ENCODE measurements at regions not wholly inside any gene's neighbourhood (a gene's known extent, or its start where the extent isn't known, plus 50 kb on each side); places are given as distances from the start of the nearest gene placed in this dataset.

- no peaks in the 10 kb centered on the region for H3K9me3 ChIP-seq
- ATAC-seq (no peak), DNase-seq (no peak)
- intact Hi-C loops (cut with DNase I), result no loop called here
- TF ChIP-seq POLR2A (IDR thresholded peaks at IDR 0.05), result no peak
- TF ChIP-seq CTCF (IDR thresholded peaks at IDR 0.05), result no peak
- H3K27ac ChIP-seq, result no peak overlapping the region
- 74% methylated on average over 4 of the region's 4 CpGs for WGBS (ENCODE audit: insufficient coverage, low coverage, low lambda C conversion rate, missing lambda C conversion rate)
- H3K4me3 ChIP-seq, result no peak overlapping the region
- H3K36me3 ChIP-seq, result no peaks in the 10 kb centered on the region
- no peaks in the 10 kb centered on the region for H3K4me1 ChIP-seq
- no peaks in the 10 kb centered on the region for H3K27me3 ChIP-seq
Observed at GRCh38 chr7:131646203-131646602, 89.8 kb upstream of the PODXL start.

GRCh38 chr7:131642429-131642828 is 86.0 kb upstream of the PODXL start:
- Histone ChIP-seq H3K27ac (no peak overlapping the region), H3K27me3 (no peaks in the 10 kb centered on the region), H3K4me1 (no peaks in the 10 kb centered on the region), H3K9me3 (no peaks in the 10 kb centered on the region), H3K36me3 (no peaks in the 10 kb centered on the region), H3K4me3 (no peak overlapping the region)
- no peak for DNase-seq
- 37% methylated on average over 3 of the region's 3 CpGs for WGBS (ENCODE audit: insufficient coverage, low coverage, low lambda C conversion rate, missing lambda C conversion rate)
- TF ChIP-seq CTCF (IDR thresholded peaks at IDR 0.05) (no peak), POLR2A (IDR thresholded peaks at IDR 0.05) (no peak)
- no peak for ATAC-seq
- intact Hi-C loops (cut with DNase I), result no loop called here

- no peak overlapping the region for H3K27ac ChIP-seq
- intact Hi-C loops (cut with DNase I), result no loop called here
- ATAC-seq, result no peak
- TF ChIP-seq CTCF (IDR thresholded peaks at IDR 0.05) (no peak), POLR2A (IDR thresholded peaks at IDR 0.05) (no peak)
- no peak overlapping the region for H3K4me3 ChIP-seq
- H3K9me3 ChIP-seq, result no peaks in the 10 kb centered on the region
- no peak for DNase-seq
- H3K4me1 ChIP-seq, result no peaks in the 10 kb centered on the region
- H3K27me3 ChIP-seq, result no peaks in the 10 kb centered on the region
- 69% methylated on average over 5 of the region's 5 CpGs for WGBS (ENCODE audit: insufficient coverage, low coverage, low lambda C conversion rate, missing lambda C conversion rate)
- no peaks in the 10 kb centered on the region for H3K36me3 ChIP-seq
Observed at GRCh38 chr7:131640686-131641085, 84.3 kb upstream of the PODXL start.

- 70% methylated on average over 7 of the region's 10 CpGs for WGBS (ENCODE audit: insufficient coverage, low coverage, low lambda C conversion rate, missing lambda C conversion rate)
- TF ChIP-seq CTCF (IDR thresholded peaks at IDR 0.05) (no peak), POLR2A (IDR thresholded peaks at IDR 0.05) (no peak)
- no peaks in the 10 kb centered on the region for H3K4me1 ChIP-seq
- ATAC-seq, result no peak
- H3K36me3 ChIP-seq, result no peaks in the 10 kb centered on the region
- H3K4me3 ChIP-seq, result no peak overlapping the region
- DNase-seq, result no peak
- H3K9me3 ChIP-seq, result no peaks in the 10 kb centered on the region
- intact Hi-C loops (cut with DNase I), result no loop called here
- H3K27ac ChIP-seq, result no peak overlapping the region
- H3K27me3 ChIP-seq, result no peaks in the 10 kb centered on the region
Observed at GRCh38 chr7:131638641-131639430, 82.4 kb upstream of the PODXL start.

Data from right lobe of liver (tissue), 6 donors.